ENCODE measurements at regions not wholly inside any gene's neighbourhood (a gene's known extent, or its start where the extent isn't known, plus 50 kb on each side); places are given as distances from the start of the nearest gene placed in this dataset.

- Histone ChIP-seq H3K36me3 (no peaks in the 10 kb centered on the region), H3K4me1 (peaks cover 0 to 11% (median 0%) of the 10 kb centered on the region in 12 donors), H3K4me3 (no peak overlapping the region), H3K27me3 (no peaks in the 10 kb centered on the region), H3K9me3 (no peaks in the 10 kb centered on the region), H3K27ac (no peak overlapping the region)
- TF ChIP-seq POLR2A (IDR thresholded peaks at IDR 0.05) = no peak
- DNase-seq = no peak
- intact Hi-C loops (cut with DNase I) = no loop called here
- no peak for ATAC-seq
- 76 to 83% (median 78%) methylated on average over 5 of the region's 5 CpGs for WGBS, 4 donors
These were observed 610.6 kb downstream of the IRS1 start for GRCh38 chr2:226189061-226189460.

- H3K9me3 ChIP-seq = no peaks in the 10 kb centered on the region
- H3K27ac ChIP-seq = peak overlapping the region in 1 of 12 donors; percentile 23
- peaks cover 0 to 11% (median 0%) of the 10 kb centered on the region in 12 donors for H3K4me1 ChIP-seq
- H3K4me3 ChIP-seq = no peak overlapping the region
- intact Hi-C loops (cut with DNase I) = no loop called here
- no peaks in the 10 kb centered on the region for H3K27me3 ChIP-seq
- no peak for DNase-seq
- WGBS, 4 donors = 51 to 65% (median 56%) methylated on average over 2 of the region's 2 CpGs
- ATAC-seq = no peak
- no peaks in the 10 kb centered on the region for H3K36me3 ChIP-seq
- TF ChIP-seq CTCF (IDR thresholded peaks at IDR 0.05) = no peak
- no peak for TF ChIP-seq POLR2A (IDR thresholded peaks at IDR 0.05)
These were observed 612.0 kb downstream of the IRS1 start for GRCh38 chr2:226187616-226188015.

- Histone ChIP-seq H3K36me3 (no peaks in the 10 kb centered on the region), H3K27me3 (no peaks in the 10 kb centered on the region), H3K4me3 (no peak overlapping the region), H3K9me3 (no peaks in the 10 kb centered on the region), H3K4me1 (peaks cover 0 to 11% (median 0%) of the 10 kb centered on the region in 12 donors), H3K27ac (no peak overlapping the region)
- no peak for ATAC-seq
- TF ChIP-seq CTCF (IDR thresholded peaks at IDR 0.05) (no peak), POLR2A (IDR thresholded peaks at IDR 0.05) (no peak)
- WGBS, 4 donors = 78 to 83% (median 79%) methylated on average over 2 of the region's 2 CpGs
- DNase-seq = no peak
- intact Hi-C loops (cut with DNase I) = no loop called here
These were observed 612.5 kb downstream of the IRS1 start for GRCh38 chr2:226187156-226187555.

- no peaks in the 10 kb centered on the region for H3K27me3 ChIP-seq
- intact Hi-C loops (cut with DNase I) = loop anchor here in 1 of 10 donors (2.0 kb wide), 1 partner anchor 47 kb away; no protein-coding TSS in a partner anchor
- peaks cover 0 to 1% (median 0%) of the 10 kb centered on the region in 12 donors for H3K9me3 ChIP-seq
- H3K36me3 ChIP-seq = no peaks in the 10 kb centered on the region
- H3K4me3 ChIP-seq = no peak overlapping the region
- peaks cover 0 to 11% (median 0%) of the 10 kb centered on the region in 12 donors for H3K4me1 ChIP-seq
- DNase-seq (no peak), ATAC-seq (peak; percentile 33 to 79 (median 72))
- peak overlapping the region in 8 of 12 donors; percentile 9 to 61 (median 42) for H3K27ac ChIP-seq
- TF ChIP-seq CTCF (IDR thresholded peaks at IDR 0.05) = no peak
- TF ChIP-seq POLR2A (IDR thresholded peaks at IDR 0.05) = no peak
- 43 to 44% (median 44%) methylated on average over 3 of the region's 3 CpGs for WGBS, 4 donors
These were observed 613.9 kb downstream of the IRS1 start for GRCh38 chr2:226185616-226186211.

All from heart left ventricle (tissue), 16 donors.